AML-193 (cell line): ENCODE measurements at regions not wholly inside any gene's neighbourhood (a gene's known extent, or its start where the extent isn't known, plus 50 kb on each side); places are given as distances from the start of the nearest gene placed in this dataset.

Source experiments
- DNase-seq, 2 experiments: peaks; one replicate each; lab custom pipeline; 2025; lab: John Stamatoyannopoulos, UW

- no peak for DNase-seq
Measured at GRCh38 chr13:50358231-50359040, 343.2 kb downstream of the KCNRG start.

GRCh38 chr13:50359041-50359367 lies 343.8 kb downstream of the KCNRG start:
- DNase-seq = no peak

- no peak for DNase-seq
Measured at GRCh38 chr13:50359779-50360178, 344.5 kb downstream of the KCNRG start.

GRCh38 chr13:50360637-50361036 lies 345.4 kb downstream of the KCNRG start:
- no peak for DNase-seq

GRCh38 chr13:50361282-50361681 lies 346.0 kb downstream of the KCNRG start:
- no peak for DNase-seq

GRCh38 chr13:50365408-50366391 lies 350.5 kb downstream of the KCNRG start:
- DNase-seq = peak; percentile 69 to 79

- no peak for DNase-seq
Measured at GRCh38 chr13:50366488-50367174, 351.4 kb downstream of the KCNRG start.

GRCh38 chr13:50369646-50370045 lies 354.4 kb downstream of the KCNRG start:
- DNase-seq = no peak

GRCh38 chr13:50370303-50370950 lies 355.2 kb downstream of the KCNRG start:
- DNase-seq = peak; percentile 93 to 95

GRCh38 chr13:50374517-50374916 lies 359.3 kb downstream of the KCNRG start:
- no peak for DNase-seq

- DNase-seq = no peak
Measured at GRCh38 chr13:50375792-50376191, 360.5 kb downstream of the KCNRG start.

GRCh38 chr13:50376895-50377575 lies 361.8 kb downstream of the KCNRG start:
- DNase-seq = no peak

- DNase-seq = no peak
Measured at GRCh38 chr13:50377726-50378270, 362.6 kb downstream of the KCNRG start.

GRCh38 chr13:50378509-50379044 lies 363.3 kb downstream of the KCNRG start:
- no peak for DNase-seq

- no peak for DNase-seq
Measured at GRCh38 chr13:50379584-50379983, 364.3 kb downstream of the KCNRG start.

GRCh38 chr13:50380905-50381304 lies 365.7 kb downstream of the KCNRG start:
- DNase-seq = no peak

GRCh38 chr13:50382511-50382910 lies 367.3 kb downstream of the KCNRG start:
- DNase-seq = no peak

GRCh38 chr13:50382951-50383350 lies 367.7 kb downstream of the KCNRG start:
- DNase-seq = no peak

GRCh38 chr13:50384724-50385123 lies 369.5 kb downstream of the KCNRG start:
- DNase-seq = no peak

- no peak for DNase-seq
Measured at GRCh38 chr13:50386541-50387050, 371.4 kb downstream of the KCNRG start.
